DMS114 treated with DMSO at 0.1 percent for 48 hours (cell line): ENCODE measurements at regions not wholly inside any gene's neighbourhood (a gene's known extent, or its start where the extent isn't known, plus 50 kb on each side); places are given as distances from the start of the nearest gene placed in this dataset.
"Not testable (repeated sequence)": the region's sequence is repeated elsewhere in the genome, so short reads cannot be mapped to it uniquely, and the experiment has no call there.

ENCODE experiments used
- DNase-seq: peaks from one replicate; lab custom pipeline; 2025; ENCODE audit not compliant: unreplicated experiment; lab: John Stamatoyannopoulos, UW

DNA sequence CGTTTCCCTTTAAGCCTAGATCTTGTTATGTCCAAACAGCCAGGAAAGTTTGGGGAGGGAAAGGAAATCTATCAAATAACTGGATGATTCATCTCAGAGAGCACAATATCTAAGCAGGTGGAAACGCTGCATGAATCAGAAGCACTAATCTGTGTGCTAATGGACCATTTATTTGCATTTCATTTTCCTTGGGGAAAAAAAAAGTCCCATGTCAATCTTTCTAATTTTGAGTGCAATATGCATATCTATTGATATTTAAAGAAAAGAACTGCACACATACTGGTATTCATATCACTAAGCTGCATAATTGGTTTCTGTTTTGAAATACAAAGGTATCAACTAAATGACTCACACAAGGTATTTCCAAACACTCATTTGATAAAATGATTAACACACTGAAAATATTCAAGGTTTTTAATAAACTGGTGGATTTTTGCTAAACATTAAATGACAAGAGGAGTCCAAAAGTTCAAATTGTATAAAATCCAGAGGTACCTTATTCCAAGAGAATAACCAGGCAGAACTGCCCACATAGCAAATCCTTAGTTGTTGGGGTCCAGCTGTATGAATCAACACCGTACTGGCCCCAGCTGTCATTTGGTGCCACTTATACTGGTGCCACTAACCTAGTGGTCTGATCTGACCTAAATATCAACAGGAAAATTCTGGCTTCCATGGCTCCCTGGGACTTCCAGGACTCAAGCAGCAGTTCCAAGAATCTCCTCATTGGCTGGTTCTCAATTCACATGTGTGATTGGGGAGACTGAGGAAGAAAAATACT, 122.2 kb upstream of the SP4 start:
- no peak for DNase-seq

DNA sequence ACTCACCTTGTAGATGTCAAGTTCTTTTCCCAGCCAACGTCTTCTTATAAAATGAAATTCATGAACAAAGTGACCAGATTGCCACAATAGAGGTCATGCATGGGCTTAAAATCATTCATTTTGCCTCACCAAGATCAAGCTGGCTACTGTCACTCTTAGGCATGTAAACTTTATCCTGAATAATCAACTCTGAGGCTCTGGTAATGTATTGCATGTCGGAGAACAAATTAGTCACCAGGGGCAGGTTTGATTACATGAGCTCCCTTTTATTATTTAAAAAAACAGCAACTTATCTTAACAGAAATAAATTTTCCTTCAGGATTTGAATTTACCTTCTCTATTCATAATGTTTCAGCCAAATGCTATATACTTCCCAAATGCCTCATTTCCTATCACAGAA, 112.9 kb upstream of the SP4 start:
- DNase-seq = no peak

DNA sequence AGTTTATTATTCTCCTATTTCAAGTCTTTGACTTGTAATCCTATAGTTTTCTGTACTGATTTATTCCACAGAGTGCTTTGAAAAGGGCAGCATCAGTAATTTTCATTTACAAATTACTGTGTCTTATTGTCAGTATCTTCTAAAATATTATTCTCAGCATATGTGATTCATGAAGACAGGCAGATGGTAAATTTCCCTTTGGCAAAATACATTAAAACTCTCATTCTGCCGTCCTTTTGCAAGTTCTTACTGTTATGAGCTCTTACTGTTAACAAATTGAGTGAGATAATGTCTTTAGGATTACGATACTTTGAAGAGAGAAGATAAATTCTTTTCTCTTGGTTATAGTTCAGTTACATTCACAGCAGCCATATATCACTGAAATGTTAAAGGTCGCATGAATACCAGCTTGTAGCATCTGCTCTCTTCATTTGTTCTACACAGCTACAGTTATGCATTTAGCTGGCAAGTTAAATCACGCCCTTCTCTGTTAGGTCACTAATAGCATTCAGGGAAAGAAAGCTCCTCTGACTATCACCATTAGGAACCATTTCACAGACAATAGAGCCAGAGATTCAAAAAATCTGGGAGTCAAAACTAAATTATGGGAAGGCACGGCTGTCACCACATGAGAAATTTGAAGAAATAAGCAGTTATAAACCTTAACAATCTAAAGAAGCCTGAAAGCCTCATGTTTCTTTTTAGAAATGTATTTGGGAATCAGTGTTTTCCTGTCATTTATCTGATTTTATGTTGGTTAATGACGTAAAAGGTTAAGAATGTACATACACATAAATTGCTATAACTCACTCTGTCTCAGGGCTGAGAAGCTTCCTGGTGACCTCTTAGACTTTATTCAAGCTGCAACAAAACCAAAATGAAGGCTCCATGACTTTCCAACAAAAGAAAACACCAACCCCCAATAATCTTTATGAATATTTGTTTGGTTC, 109.6 kb upstream of the SP4 start:
- DNase-seq = no peak

DNA sequence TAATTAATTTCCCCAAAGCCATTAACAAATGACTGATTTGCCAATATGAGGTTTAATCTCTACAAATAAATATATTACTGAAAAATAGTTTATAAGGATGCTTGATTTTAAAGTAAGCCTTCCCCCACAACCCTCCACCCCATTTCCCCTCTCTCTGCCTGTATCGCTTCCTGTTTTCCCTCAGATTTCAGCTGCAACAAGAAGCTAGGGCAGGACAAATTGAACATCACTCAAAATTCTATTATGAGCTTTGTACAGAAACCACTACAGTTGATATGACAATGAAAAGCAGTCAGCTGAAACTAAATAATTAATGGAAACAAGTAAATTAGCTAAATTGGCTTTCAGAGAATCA, 109.0 kb upstream of the SP4 start:
- DNase-seq = no peak

DNA sequence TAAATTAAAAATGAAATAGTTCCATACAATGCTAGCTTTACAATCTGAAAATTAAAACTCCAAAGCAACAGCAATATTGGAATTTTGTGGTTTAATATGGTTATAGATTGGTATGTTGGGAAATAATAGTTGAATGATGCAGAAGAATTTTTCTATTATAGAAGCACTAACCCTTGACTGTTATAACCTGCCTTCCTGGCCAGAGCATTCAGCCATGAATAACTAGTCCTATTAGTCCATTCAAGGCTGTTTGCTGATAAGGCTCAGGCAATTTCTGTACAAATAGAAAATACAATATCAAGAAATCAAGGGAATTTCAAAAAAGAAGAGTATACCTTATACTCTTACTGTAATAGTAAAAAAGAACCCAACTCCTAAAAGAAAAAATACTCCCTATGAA, 101.6 kb upstream of the SP4 start:
- DNase-seq = no peak

DNA sequence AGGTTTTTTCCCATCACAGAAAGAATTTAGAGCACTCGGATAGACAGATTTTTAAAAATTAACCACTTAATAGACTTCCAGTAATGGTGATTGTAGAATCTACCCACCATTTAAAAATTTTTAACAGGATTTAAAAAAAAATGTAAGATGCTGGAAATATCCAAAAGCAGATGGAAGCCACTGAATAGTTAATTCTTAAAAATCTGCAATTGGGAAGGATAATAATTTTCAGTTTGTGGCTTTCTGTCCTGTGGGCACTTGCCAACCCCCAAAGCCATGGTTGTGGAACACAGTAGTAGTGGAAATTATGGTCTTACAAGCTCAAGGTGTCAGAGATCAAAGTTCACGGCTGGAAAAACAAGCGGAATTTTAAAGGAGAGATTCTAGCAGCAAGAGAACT, 101.0 kb upstream of the SP4 start:
- no peak for DNase-seq

DNA sequence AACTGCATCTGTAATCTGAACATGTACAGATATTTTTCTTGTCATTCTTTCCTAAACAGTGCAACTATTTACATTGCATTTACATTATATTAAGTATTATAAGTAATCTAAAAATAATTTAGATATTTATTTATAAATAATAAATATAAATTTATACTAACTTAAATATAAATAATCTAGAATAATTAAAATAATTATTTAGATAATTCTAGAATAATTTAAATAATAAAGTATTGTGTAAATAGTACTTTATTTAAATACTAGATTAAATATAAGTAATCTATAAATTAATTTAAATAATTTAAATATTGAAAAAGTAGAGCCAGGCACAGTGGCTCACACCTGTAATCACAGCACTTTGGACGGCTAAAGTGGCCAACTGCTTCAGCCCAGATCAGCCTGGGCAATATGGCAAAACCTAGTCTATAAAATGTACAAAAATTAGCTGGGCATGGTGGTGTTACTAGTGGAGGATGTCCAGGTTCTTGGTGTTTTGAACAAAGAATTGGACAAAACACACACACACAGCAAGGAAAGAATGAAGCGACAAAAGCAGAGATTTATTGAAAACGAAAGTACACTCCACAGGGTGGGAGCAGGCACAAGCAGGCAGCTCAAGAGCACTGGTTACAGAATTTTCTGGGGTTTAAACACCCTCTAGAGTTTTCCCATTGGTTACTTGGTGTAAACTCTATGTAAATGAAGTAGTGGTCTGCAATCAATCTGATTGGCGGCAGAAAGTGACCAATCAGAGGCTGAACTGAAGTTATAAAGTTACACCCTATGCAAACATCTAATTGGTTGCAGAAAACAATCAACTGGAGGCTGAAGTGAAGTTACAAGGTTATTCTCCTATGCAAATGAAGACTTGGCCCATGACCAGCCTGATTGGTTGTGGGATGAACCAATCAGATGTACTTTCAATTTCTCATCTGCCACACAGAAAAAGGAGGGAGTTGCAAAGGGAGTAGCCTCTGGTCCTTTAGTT, 100.2 kb upstream of the SP4 start:
- DNase-seq = no peak

DNA sequence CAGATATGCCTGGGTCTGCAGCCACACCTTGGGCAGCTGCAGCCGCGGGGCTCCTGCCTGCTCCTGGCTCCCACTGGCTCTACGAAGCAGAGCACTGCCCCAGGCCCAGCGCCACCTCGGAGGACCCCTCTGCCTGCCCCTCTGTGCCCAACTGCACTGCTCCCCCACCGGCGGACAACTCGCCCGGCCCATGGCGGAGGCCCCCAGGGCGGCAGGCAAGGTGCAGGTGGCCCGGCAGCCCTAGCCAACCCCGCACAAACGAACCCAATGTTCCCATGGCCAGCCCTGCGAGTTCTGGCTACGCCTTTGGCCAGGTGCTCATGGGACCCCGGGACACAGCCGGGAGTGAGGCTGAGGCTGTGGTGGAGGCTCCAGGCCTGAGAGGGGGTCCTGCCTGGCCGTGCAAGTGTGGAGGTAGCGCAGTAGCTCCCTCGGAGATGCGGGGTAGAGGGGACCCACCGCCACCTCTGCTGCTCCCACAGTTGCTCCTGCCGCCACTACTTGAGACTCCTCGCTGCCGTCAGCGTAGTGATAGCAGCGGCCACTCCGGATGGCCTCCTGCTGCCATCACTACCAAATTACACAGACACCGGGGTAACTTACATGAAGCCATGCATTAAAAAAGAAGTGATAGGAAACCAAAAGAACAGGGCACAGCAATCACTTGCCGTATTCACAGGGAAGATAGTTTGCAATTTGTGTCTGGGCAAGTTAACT, 97.3 kb upstream of the SP4 start:
- DNase-seq = no peak

DNA sequence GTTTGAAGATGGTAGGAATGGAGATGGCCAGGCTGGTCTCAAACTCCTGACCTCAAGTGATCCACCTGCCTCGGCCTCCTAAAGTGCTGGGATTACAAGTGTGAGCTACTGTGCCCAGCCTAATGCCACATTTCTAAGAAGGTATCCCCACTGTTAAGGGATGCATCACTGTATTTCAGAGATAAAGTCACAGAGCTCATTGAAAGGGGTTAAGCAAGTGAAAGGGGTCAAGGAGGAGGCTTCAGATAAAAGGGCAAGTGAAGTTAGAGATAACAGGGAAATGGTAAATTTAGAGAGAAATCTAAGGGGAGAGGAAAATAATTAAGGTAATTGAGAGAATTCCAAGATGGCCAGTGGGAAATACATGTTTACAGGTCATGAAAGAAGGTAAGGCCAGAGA, 93.0 kb upstream of the SP4 start:
- DNase-seq = no peak

DNA sequence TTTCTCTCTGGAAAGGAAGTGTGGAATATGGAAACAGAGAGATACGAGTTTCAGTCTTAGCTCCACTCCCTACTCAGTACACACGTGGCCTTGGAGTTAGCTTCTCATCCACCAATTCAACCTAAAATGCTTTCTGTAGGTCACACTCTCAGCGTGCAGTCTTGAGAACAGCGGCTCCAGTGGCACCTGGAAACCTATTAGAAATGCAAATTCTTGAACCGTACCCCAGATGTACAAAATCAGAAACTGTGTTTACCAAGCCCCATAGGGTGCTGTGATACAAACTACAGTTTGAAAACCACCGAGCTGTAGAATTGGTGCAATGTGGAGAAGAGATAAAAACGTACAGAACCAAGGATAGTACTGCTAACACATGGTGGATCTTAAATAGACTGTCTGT, 91.1 kb upstream of the SP4 start:
- no peak for DNase-seq

DNA sequence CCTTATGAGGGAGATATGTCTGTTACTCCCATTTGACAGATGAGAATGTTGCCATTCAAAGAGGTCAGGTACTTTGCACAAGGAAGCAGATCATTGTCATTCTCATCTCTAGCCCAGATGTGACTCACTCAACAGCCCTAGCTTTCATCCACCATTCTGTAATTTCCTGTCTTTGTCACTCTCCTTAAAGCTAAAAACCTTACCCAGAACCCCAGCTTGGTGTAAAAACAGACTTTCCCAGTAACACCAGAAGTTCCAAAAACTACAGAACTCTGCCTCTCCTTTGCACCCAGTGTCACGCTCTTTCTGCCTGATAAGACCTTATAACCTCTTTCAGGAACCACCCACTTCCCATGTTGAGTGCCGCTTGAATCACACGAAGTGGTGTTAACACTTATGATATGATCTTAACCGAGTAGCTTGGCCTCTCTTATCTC, 89.1 kb upstream of the SP4 start:
- DNase-seq = no peak

DNA sequence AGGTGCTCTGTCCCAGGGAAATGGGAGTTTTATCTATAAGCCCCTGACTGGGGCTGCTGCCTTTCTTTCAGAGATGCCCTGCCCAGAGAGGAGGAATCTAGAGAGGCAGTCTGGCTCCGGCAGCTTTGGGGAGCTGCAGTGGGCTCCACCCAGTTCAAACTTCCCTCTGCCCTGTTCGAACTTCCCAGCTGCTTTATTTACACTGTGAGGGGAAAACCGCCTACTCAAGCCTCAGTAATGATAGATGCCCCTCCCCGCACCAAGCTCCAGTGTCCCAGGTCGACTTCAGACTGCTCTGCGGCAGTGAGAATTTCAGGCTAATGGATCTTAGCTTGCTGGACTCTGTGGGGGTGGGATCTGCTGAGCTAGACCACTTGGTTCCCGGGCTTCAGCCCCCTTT, 83.0 kb upstream of the SP4 start:
- DNase-seq = not testable (repeated sequence)

DNA sequence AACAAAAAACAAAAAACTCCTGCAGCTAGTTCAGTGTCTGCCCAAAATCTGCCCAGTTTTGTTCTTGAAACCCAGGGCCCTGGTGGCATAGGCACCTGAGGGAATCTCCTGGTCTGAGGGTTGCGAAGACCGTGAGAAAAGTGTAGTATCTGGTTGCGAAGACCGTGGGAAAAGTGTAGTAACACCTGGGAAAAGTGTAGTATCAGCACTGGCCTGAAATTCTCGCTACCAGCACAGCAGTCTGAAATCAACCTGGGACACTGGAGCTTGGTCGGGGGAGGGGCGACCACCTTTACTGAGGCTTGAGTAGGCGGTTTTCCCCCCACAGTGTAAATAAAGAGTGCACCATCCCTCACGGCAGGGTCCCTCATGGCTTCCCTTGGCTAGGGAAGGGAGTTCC, 82.5 kb upstream of the SP4 start:
- DNase-seq = no peak

DNA sequence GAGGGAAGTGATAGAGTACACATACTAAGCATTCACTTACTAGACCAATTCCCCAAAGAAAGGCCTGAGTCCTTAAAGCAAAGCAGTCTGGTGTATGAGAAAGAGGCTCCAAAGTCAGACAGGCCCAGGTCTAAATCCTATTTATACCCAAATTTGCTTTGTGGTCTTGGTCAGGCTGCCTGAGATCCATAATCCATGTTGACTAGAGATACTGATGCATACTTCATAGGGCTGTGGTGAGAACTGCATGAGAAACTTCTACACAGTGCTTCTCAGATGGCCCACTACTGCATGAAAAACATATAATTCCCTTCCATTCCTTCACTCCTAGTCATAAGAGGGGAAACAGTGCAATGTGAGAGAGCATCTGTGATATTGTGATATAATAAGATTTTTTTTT, 81.6 kb upstream of the SP4 start:
- no peak for DNase-seq

DNA sequence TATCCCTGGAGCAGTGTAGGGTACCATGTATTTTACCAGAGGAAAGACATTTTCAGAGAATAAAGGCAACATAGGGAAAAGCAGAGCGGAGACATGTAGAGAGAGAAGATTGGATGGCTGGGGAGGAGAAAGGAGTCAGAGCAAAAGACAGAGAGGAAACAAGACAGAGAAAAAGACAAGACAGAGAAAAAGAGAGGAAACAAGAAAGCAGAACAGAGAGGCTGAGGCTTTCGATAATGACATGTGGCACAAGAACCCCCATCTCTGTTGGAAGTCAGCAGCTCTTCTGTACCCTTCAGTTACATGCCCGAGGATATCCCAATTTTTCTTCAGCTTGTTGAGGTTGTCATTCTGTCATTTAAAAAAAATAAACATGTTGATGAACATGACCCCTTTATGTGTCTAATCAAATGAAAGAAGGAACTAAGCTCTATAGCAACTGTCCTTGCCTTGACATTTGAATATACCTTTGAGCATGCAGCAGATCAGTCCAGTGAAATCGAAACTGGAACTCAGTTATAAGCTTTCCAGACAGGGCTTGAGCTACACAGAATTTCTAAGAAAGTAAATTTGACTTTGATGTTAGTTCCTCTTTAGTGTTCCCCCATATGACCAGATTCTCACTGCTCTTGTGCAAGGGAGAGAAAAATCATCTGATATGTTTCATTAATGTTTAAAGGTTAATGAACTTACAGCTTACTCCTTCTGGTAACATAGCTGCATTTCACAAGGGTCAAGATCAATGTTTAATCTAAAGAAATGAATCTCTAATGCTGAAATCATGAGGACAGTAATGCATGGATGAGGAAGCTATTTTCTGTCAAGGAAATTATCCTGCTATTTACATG, 75.1 kb upstream of the SP4 start:
- no peak for DNase-seq

DNA sequence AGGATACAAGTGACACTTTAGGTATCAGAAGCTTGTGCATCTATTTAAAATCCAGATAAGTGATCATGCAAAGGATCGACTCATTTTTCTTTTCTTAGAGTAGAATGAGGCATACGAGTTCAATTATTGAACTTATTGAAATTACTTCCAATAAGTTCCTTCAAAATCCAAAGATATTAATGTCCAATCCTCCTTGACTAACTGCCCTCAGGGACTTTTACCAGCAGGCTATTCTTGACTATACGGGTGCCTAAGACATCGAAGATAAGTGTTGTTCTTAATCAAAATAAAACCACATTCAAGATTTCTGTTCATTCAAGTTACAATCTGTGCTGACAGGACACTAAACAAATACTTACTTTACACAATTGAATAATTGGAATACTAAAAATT, 74.5 kb upstream of the SP4 start:
- no peak for DNase-seq

DNA sequence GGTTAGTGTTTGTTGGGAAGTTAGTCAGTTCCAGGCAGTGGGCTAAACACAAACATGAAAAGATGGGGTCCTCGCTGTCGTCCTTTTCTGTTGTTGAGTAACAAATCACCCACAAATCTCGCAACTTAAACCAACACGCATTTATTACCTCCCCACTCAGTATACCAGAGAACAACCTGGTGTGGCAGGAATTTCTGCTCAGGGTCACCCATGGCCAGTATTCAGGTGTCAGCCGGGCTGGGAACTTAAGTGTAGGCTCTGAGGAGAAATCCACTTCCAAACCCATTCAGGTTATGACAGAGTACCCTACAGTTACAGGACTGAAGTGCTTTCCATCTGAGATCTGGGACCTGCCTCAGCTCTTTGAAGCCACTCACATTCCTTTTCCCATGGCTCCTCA, 73.6 kb upstream of the SP4 start:
- no peak for DNase-seq

DNA sequence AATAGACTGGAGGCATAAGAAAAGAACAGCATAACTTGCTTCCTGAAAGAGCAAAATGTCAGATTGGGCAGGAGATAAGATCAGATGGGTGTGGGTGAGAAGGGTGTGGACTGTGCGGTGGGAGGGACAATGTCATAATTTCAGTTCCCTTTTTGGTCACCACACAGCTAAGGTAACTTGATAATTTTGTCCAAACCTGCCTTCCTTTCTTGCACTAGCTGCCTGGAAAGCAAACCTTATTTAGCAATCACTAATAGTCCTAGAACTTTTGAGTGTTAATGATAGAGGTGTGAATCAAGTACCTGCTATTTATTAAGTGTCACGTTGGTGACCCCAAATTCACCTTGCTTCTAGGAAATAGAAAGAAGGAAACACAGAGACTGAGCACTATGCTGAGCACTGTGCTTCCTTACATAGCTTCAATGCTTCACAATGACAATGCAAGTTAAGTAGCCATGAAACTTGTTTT, 72.4 kb upstream of the SP4 start:
- no peak for DNase-seq

DNA sequence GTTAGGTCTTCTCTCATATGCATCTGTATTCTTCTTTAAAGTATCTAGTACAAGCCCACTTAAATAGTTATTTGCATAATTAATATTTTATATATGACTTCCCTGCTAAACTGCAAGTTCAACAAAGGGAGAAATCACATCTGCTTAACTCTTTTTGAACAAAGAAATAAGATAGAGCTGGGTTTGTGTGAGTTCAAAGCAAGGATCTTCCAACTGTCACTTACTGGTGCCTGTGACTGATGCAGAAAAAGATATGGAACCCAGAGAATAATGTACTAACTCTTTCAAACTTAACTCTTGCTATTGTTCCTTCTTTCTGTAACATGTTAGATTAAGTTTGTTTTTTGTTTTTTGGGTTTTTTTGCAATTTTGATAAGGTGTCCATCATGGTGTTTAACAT, 71.3 kb upstream of the SP4 start:
- DNase-seq = no peak
